Astrocyte of the cerebellum (primary cell): ENCODE measurements at regions not wholly inside any gene's neighbourhood (a gene's known extent, or its start where the extent isn't known, plus 50 kb on each side); places are given as distances from the start of the nearest gene placed in this dataset.

Source experiments
- DNase-seq: peaks from one replicate; pipeline ENCODE4 v3.0.0-alpha.2; 2011; ENCODE audit warnings: low read depth
- H3K4me3 ChIP-seq: 2 replicates; pipeline ENCODE4 v1.5.1; 2011; ENCODE audit warnings: mild to moderate bottlenecking, low read depth, low read length, moderate library complexity
- CTCF ChIP-seq: IDR thresholded peaks from 2 replicates; pipeline ENCODE4 v1.5.1; 2012; ENCODE audit warnings: low read length, low read depth, moderate library complexity, mild to moderate bottlenecking; ENCODE audit errors: missing control alignments
- in situ Hi-C: cut with HindIII; loops from 2 replicates; pipeline ENCODE4 v1.10.0; 2017; ENCODE audit warnings: low sequenced_read_pairs

GRCh38 chr2:193907561-193907960 lies 1712.8 kb upstream of the TMEFF2 start:
- no peak overlapping the region for H3K4me3 ChIP-seq
- TF ChIP-seq CTCF = no peak
- DNase-seq = no peak
- in situ Hi-C loops = no loop called here

- no peak overlapping the region for H3K4me3 ChIP-seq
- DNase-seq = no peak
- TF ChIP-seq CTCF = no peak
- in situ Hi-C loops = no loop called here
Measured at GRCh38 chr2:193900292-193900691, 1705.6 kb upstream of the TMEFF2 start.

- DNase-seq = no peak
- in situ Hi-C loops = no loop called here
- no peak overlapping the region for H3K4me3 ChIP-seq
- no peak for TF ChIP-seq CTCF
Measured at GRCh38 chr2:193895226-193895625, 1700.5 kb upstream of the TMEFF2 start.

- H3K4me3 ChIP-seq = no peak overlapping the region
- in situ Hi-C loops = no loop called here
- no peak for TF ChIP-seq CTCF
- no peak for DNase-seq
Measured at GRCh38 chr2:193894081-193894480, 1699.3 kb upstream of the TMEFF2 start.

GRCh38 chr2:193891023-193891422 lies 1696.3 kb upstream of the TMEFF2 start:
- DNase-seq = no peak
- H3K4me3 ChIP-seq = no peak overlapping the region
- in situ Hi-C loops = no loop called here
- TF ChIP-seq CTCF = no peak

GRCh38 chr2:193885419-193885818 lies 1690.7 kb upstream of the TMEFF2 start:
- no peak for TF ChIP-seq CTCF
- in situ Hi-C loops = no loop called here
- no peak for DNase-seq
- no peak overlapping the region for H3K4me3 ChIP-seq

- no peak for DNase-seq
- in situ Hi-C loops = no loop called here
- TF ChIP-seq CTCF = no peak
- no peak overlapping the region for H3K4me3 ChIP-seq
Measured at GRCh38 chr2:193883820-193884219, 1689.1 kb upstream of the TMEFF2 start.
